NCI-H1105 (cell line): ENCODE measurements at regions not wholly inside any gene's neighbourhood (a gene's known extent, or its start where the extent isn't known, plus 50 kb on each side); places are given as distances from the start of the nearest gene placed in this dataset.
"Not testable (repeated sequence)": the region's sequence is repeated elsewhere in the genome, so short reads cannot be mapped to it uniquely, and the experiment has no call there.

Experiments used
- DNase-seq: peaks from one replicate; lab custom pipeline; 2025; lab: John Stamatoyannopoulos, UW

DNA sequence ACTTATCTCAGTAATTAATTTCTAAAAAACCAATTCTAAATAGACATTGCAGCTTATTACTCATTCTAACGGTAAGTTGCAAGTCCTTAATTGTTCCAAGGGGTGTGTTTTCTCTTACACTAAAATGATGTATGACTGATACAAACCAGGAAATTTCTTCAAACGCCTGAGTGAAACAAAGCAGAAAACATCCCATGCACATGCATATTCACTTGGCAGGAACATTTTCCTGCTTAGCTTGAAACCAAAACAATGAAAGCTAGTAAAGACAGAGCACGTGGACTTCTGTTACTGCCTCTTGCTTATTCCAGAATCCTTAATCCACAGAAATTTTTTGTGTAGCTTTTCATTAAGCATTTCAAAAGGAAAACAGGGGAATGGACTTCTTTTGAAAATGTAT lies 187.7 kb downstream of the MTERF1 start:
- no peak for DNase-seq

DNA sequence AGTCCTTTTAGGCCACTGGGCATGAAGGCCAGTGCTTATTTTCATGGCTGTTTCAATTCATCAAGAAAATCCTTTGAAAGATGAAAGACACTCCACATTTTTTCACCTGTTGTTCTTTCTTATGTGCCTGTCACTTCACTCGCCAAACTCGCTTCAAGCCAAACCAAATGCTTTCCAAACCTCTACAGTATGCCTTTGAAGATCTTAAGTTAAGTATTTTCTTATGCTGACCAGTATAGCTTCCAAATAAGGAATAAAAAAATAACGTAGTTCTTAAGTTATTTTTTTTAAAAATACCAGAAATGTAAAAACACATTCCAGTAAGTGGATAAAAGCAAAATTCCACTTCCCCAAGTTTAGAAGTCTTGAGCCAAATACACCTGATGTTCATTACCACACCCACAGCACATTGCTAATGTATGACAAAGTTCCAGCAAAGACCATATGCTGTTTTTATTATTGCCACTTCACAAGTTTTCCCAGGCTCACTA lies 186.1 kb downstream of the MTERF1 start:
- no peak for DNase-seq

DNA sequence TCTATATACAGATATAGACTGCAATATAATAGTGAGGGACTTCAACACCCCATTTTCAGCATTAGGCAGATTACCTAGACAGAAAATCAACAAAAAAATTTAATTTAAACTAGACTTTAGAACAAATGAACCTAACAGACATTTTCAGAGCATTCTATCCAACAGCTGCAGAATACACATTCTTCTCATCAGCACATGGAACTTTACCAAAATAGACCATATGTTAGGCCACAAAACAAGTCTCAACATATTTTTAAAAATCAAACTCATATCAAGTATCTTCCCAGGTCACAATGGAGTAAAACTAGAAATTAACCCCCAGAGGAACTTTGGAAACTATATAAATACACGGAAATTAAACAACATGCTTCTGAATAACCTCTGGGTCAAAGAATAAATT lies 169.6 kb downstream of the MTERF1 start:
- no peak for DNase-seq

DNA sequence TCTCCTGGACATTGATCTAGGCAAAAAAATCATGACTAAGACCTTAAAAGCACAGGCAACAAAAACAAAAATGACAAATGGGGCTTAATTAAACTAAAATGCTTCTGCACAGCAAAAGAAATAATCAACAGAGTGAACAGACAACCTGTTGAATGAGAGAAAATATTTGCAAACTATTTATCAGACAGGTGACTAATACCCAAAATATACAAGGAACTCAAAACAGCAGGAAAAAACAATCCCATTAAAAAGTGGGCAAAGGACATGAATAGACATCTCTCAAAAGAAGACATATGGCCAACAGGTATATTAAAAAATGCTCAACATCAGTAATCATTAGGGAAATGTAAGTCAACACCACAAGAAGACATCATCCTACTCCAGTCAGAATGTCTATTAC lies 166.8 kb downstream of the MTERF1 start:
- DNase-seq, result no peak

DNA sequence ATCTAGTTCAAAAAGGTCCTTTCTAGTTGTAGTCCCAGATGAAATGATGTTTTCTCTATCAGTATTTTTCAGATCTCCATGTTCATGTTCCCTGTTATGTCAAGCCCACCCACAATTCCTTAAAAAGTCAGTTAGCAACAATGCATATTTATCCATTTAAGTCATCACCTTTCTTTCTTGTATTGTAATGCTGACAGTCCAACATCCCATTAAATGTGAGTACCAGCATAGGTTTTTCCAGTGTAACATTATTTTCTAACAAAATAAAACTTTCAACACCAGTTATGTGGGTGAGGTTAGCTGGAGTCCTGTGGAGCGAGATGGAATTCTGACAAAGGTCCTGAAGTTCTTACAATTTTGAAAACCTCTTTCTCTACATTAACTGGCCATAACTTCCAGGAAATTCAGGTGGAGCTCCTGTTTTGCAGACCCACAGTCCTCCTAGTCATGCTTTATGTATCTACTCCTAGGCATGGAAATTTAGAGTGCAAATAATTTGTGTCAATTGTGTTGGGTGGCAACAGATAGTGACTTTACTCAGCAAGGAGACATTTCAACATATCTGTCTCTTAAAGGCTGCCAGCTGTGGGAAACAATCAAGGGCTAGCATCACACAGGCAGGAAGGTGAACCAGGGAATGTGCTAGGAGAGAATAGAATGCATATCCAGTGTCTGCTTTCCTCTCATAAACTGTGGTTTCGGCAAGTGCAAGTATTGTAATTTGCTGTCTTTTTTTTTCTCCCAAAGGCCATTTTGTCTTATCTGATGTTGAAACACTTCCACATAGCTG lies 162.6 kb downstream of the MTERF1 start:
- DNase-seq, result no peak

DNA sequence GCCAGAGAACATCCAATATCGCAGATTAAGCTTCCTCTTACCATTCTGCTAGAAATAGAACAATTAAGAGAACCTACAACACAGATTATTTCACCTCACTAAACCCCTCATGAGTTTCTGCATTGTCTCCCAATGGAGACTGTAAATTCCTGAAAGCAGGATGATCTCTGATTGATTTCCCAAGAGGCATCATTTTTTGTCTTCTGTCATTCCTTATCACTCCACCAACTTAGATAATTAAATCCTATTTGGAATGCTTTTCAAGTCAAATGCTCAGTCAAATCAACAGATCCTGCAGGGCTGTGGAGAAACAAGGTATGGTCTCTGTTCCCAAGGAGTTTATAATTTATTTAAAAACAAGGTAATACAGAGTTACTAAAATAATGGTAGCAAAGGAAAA lies 161.5 kb downstream of the MTERF1 start:
- no peak for DNase-seq

DNA sequence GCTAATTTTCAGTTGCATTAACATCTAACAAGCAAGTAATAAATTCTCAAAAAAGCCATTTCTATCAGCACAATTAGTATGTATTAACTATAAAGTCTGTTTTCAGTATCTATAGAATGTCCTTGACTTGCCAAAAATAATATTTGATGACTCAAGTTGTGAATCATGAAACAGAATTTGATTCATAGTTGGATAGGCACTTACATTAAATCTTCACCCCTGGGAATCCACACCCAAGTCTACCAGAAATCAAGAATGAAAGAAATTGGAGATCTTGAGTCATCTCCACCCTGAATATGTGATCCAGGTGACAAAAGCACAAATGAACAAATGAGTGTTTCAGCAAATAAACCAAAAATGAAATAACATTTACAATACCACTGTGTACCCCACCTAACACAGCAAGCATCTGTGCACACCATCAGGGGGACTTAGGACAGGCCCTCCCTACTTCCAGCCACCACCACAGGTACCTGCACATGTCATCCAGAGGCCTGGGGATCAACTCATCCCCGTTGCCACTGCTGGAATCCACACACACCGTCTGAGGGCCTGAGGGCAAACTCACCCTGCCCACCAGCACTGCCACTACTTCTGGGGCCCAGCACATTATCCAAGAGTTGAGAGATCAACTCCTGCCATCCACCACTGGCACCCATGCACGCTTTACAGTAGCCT lies 160.1 kb downstream of the MTERF1 start:
- no peak for DNase-seq

DNA sequence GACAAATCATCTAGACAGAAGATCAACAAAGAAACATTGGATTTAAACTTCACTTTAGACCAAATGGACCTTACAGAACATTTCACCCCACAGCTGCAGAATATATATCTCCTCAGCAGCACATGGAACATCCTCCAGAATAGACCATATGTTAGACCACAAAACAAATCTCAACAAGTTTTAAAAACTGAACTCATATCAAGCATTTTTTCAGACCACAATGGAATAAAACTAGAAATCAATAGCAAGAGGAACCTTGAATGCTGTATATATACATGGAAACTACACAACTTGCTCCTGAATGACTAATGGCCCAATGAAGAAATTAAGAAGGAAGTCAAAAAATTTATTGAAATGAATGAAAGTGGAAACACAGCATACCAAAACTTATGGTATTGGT lies 157.7 kb downstream of the MTERF1 start:
- DNase-seq, result no peak

DNA sequence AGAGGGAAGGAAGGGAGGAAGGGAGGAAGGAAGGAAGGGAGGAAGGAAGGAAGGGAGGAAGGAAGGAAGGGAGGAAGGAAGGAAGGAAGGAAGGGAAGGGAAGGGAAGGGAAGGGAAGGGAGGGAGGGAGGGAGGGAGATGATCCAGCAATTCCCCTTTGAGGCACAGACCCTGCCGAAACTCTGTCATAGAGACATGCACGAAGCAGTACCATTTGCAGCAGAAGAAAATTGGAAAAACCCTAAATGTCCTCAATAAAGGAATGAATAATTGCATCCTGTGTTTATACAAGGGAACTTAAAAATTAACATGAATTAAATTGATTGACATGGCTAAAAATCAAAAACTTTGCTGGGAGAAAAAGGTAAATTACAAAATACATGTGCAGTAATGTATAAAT lies 151.5 kb downstream of the MTERF1 start:
- not testable (repeated sequence) for DNase-seq

DNA sequence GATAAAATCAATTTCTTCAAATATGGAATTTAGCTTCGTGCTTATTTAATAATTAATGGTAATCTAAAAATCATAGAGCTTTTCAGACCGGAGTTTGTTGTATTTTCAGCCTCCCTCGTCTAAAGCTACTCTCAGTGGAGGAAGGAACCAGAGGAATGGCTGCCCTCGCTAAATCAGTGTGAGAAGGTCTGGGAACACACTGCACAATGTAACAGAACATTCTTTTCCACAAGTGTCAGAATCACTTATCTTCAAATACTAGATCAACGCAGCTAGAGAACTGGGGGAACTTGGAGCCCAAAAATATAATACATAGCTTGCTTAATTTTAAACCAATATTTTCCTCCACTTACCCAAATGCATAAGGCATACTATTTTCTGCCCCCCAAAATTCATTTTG lies 148.5 kb downstream of the MTERF1 start:
- DNase-seq, result no peak

DNA sequence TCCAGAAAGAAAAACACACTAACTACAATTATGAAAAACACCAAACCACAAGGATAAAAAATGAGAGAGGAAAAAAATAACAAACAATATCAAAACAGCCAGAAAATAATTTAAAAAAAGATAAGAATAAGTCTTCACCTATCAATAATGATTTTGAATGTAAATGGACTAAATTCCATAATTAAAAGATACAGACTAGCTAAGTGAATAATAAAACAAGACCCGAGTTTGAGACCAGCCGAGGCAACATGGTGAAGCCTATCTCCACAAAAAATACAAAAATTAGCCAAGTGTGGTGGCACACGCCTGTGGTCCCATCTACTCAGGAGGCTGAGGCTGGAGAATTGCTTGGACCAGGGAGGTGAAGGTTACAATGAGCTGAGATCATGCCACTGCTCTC lies 131.1 kb downstream of the MTERF1 start:
- no peak for DNase-seq

DNA sequence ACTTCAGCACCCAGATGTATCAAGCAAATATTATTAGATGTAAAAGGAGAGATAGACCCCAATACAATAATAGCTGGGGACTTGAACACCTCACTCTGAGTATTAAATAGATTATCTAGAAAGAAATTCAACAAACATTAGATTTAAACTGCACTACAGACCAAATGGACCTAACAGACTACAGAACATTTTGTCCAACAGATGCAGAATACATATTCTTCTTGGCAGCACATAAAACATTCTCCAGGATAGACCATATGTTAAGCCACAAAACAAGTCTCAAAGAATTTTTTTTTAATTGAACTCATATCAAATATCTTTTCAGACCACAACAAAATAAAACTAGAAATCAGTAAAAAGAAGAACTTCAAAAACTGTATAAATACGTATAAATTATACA lies 130.4 kb downstream of the MTERF1 start:
- no peak for DNase-seq

DNA sequence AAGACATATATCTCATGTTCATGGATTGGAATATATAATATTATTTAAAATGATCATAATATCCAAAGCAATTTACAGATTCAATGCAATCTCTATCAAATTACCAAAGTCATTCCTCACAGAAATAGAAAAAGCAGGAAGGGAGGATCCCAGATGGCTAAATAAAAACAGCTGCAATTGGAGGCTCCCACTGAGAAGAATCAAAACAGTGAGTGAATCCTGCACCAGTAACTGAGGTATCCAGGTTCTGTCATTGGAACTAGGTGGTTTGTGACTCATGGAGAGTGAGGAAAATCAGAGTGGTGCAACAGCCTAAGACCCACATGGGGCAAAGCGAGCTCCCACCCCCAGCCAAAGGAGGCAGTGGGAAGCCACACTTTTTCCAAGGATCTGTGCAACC lies 128.4 kb downstream of the MTERF1 start:
- DNase-seq, result no peak

DNA sequence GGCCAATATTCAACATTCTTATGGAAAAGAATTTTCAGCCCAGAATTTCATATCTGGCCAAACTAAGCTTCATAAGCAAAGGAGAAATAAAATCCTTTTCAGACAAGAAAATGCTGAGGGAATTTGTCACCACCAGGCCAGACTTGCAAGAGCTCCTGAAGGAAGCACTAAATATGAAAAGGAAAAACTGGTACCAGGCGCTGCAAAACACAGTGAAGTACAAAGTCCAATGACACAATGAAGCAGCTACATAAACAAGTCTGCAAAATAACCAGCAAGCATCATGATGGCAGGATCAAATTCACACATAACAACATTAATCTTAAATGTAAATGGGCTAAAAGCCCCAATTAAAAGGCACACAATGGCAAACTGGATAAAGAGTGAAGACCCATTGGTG lies 126.2 kb downstream of the MTERF1 start:
- DNase-seq, result not testable (repeated sequence)

DNA sequence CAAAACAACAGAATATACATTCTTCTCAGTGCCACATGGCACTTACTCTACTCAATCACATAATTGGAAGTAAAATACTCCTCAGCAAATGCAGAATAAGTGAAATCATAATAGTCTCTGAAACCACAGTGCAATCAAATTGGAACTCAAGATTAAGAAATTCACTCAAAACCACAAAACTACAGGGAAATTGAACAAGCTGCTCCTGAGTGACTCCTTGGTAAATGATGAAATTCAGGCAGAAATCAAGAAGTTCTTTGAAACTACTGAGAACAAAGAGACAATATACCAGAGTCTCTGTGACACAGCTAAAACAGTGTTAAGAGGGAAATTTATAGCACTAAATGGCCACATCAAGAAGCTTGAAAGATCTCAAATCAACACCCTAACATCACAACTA lies 125.4 kb downstream of the MTERF1 start:
- DNase-seq, result not testable (repeated sequence)

DNA sequence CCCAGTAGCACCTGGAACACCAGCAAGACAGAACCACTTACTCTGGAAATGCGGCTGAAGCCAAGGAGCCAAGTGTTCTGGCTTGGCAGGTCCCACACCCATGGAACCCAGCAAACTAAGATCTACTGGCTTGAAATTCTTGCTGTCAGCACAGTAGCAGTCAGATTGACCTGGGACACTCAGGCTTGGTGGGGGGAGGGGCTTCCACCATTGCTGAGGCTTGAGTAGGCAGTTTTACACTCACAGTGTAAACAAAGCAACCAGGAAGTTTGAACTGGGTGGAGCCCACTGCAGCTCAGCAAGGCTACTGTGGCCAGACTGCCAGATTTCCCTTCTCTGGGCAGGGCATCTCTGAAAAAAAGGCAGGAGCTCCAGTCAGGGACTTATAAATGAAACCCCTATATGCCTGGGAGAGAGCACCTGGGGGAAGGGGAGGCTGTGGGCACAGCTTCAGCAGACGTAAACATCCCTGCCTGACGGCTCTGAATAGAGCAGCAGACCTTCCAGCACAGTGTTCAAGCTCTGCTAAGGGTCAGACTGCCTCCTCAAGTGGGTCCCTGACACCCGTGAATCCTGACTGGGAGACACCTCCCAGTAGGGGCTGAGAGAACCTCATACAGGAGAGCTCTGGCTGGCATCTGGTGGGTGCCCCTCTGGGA lies 121.2 kb downstream of the MTERF1 start:
- DNase-seq, result no peak

DNA sequence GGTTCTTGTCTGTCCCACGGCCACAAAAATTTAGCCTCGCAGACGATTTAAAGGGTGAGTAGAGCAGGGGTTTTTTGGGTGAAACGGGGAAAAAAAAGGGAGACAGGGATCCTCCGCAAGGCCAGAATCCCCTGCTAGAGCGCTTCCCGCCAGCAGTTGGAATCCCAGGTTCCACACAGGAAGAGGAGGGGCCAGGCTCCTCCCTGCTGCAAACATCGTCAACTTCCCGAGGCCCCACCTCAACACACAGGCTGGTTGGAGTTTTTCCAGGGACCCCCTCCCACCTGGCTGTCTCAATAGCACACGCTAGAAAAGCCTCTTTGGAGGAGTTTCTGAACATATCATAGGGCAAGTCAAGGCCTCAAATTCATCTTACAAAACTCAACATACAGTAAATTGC lies 112.7 kb downstream of the MTERF1 start:
- DNase-seq, result no peak

DNA sequence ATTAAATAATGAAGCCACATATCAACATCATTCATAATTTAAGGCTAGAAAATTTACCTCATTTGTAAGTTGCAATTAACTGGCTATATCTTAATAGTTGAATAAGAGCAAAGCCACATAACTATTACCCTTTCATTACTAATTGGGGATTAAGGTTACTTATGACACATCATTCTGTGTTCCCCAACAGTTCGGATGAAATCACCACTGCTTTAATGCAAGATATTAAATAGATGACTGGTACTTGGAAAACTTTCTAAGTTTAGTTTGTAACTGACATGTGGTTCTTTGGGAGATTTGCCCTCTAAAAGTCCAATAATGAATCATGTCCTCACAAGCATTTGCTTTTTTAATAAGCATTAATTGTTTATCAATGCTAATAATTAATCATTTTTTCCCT lies 109.1 kb downstream of the MTERF1 start:
- DNase-seq, result no peak

DNA sequence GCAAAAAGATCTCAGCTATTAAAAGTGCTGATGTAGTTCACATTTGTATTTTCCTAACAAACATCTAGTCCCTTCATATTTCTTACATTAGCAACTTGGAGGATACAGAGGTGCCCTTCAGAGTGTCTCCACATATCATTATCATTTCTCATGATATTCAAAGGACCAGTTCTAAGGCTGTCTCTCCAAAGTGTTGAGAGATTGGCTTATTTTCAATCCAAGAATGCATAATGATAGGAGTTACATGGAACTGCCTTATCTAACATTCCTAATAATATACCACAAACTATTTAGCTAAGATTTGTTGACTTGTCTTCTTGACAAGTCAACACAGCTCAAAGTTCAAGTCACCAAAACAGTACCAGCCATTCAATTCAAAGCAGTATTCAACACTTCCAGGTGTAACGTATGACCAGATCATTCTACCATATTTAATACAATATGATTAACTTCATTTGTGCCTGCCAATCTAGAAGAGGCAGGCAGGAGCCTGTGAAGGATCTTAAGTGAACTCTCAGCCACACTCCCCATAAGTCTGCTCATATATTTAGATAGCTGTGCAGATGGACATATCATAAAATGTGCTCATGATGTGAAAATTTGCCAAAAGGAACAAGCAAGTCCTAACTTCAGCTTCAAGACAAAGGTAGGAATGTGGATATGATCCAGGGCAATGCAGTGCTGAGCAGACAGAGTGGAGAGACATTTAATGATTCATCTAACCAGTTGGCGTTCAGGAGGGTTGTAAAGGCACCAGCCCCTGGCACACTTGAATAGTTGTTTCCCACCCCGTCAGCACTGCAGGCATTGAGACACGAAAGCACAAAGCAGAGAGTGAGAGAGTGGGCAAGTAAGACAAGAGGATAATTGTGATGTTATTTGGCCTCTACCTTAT lies 108.3 kb downstream of the MTERF1 start:
- DNase-seq, result no peak

DNA sequence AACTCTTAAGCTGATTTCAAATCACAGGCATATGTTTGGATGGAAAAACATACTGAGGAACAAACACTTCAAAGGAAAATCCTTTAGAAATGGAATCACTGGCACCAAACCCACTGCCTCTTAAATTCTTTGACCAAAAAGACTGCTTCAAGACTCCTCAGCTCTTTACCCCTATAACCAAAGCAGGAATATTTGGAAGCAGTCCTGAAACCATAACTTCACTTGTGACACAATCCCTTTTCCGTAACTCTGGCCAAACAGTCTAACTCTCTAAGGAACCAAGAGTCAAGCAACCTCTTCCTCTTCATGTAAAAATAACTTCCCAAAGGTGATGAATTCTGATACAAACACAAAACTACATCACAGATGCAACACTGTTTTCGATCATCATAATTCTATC lies 104.3 kb downstream of the MTERF1 start:
- DNase-seq, result no peak

DNA sequence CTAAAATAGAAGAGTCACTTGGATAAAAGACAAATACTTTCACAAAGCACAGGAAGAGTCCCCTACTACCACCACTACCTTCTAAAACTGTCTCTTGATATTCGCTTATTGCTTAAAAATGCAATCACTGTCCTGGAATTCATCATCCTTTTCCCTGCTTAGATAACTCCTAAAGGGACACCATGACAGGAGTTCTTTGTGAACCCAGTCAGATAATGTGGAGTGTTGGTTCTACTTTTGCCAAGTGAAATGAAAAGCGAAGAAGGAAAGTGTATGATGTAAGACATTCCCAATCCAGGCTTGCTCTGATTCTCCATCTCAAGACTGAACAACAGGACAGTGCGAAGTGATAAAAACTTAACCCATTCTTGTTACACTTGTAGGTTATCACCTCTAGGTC lies 103.0 kb downstream of the MTERF1 start:
- no peak for DNase-seq

DNA sequence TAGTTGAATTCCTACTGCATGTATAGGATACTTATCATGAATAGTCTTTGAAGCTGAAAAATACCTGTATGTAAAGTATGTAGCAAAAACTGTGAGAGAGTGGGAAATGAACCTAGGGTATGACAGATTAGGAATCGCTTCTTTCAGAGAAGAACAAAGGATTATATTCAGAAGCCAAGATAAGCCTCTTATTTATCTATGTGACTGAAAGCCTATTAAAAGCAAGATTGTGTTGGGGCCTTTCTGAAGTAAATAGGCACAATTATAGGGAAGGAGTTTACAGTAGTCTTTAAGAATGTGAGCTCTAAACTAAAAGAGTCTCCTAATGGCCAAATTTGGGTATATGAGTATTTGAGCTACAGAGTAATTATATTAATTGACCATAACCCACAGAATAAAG lies 102.1 kb downstream of the MTERF1 start:
- no peak for DNase-seq
